HG03139 (cell line): ENCODE measurements at regions not wholly inside any gene's neighbourhood (a gene's known extent, or its start where the extent isn't known, plus 50 kb on each side); places are given as distances from the start of the nearest gene placed in this dataset.

Experiments used
- ATAC-seq: cut with Tn5 transposase; IDR thresholded peaks from one replicate; pipeline ENCODE4 v1.9.1; 2021; ENCODE audit not compliant: unreplicated experiment

- no peak for ATAC-seq
Observed at GRCh38 chr3:40642812-40643211, 118.1 kb downstream of the ZNF621 start.

- ATAC-seq = no peak
Observed at GRCh38 chr3:40645883-40646282, 121.1 kb downstream of the ZNF621 start.

- ATAC-seq = no peak
Observed at GRCh38 chr3:40649346-40649745, 124.6 kb downstream of the ZNF621 start.

GRCh38 chr3:40652072-40652471 lies 127.3 kb downstream of the ZNF621 start:
- ATAC-seq = no peak

- ATAC-seq = no peak
Observed at GRCh38 chr3:40653001-40653400, 128.2 kb downstream of the ZNF621 start.

GRCh38 chr3:40653878-40654277 lies 129.1 kb downstream of the ZNF621 start:
- ATAC-seq = no peak

GRCh38 chr3:40655551-40655950 lies 130.8 kb downstream of the ZNF621 start:
- ATAC-seq = no peak

- no peak for ATAC-seq
Observed at GRCh38 chr3:40657623-40658022, 132.9 kb downstream of the ZNF621 start.

GRCh38 chr3:40658305-40658704 lies 133.5 kb downstream of the ZNF621 start:
- no peak for ATAC-seq

GRCh38 chr3:40660554-40660953 lies 135.8 kb downstream of the ZNF621 start:
- ATAC-seq = no peak

- no peak for ATAC-seq
Observed at GRCh38 chr3:40661284-40661683, 136.5 kb downstream of the ZNF621 start.

- ATAC-seq = no peak
Observed at GRCh38 chr3:40663280-40663679, 138.5 kb downstream of the ZNF621 start.

GRCh38 chr3:40669176-40669575 lies 144.4 kb downstream of the ZNF621 start:
- no peak for ATAC-seq

- no peak for ATAC-seq
Observed at GRCh38 chr3:40672861-40673260, 148.1 kb downstream of the ZNF621 start.

GRCh38 chr3:40677321-40677720 lies 152.6 kb downstream of the ZNF621 start:
- no peak for ATAC-seq

- no peak for ATAC-seq
Observed at GRCh38 chr3:40677749-40678148, 153.0 kb downstream of the ZNF621 start.

- ATAC-seq = no peak
Observed at GRCh38 chr3:40679290-40679689, 154.5 kb downstream of the ZNF621 start.

GRCh38 chr3:40680685-40681657 lies 156.2 kb downstream of the ZNF621 start:
- ATAC-seq = no peak

- ATAC-seq = no peak
Observed at GRCh38 chr3:40681658-40682055, 156.9 kb downstream of the ZNF621 start.

- ATAC-seq = no peak
Observed at GRCh38 chr3:40689837-40690236, 165.1 kb downstream of the ZNF621 start.

GRCh38 chr3:40690749-40691451 lies 166.1 kb downstream of the ZNF621 start:
- no peak for ATAC-seq

GRCh38 chr3:40691452-40691861 lies 166.7 kb downstream of the ZNF621 start:
- no peak for ATAC-seq
